ENCODE measurements at regions not wholly inside any gene's neighbourhood (a gene's known extent, or its start where the extent isn't known, plus 50 kb on each side); places are given as distances from the start of the nearest gene placed in this dataset.
A peak's percentile ranks its signal among the peaks of the same experiment; 100 is the strongest.

- Mint-ChIP-seq H3K4me1 (ENCODE audit: low read depth) (peaks cover 29% of the 10 kb centered on the region), H3K27ac (no peak overlapping the region), H3K36me3 (ENCODE audit: low read depth) (peaks cover 8% of the 10 kb centered on the region), H3K9me3 (no peaks in the 10 kb centered on the region), H3K4me3 (no peak overlapping the region), H3K27me3 (ENCODE audit: low read depth) (peaks cover 58% of the 10 kb centered on the region)
These were observed 128.2 kb upstream of the C11orf58 start for GRCh38 chr11:16610213-16610737.

GRCh38 chr11:16609769-16610168 lies 128.7 kb upstream of the C11orf58 start:
- H3K4me3 Mint-ChIP-seq, result no peak overlapping the region
- H3K4me1 Mint-ChIP-seq (ENCODE audit: low read depth), result peaks cover 29% of the 10 kb centered on the region
- peaks cover 8% of the 10 kb centered on the region for H3K36me3 Mint-ChIP-seq (ENCODE audit: low read depth)
- no peaks in the 10 kb centered on the region for H3K9me3 Mint-ChIP-seq
- no peak overlapping the region for H3K27ac Mint-ChIP-seq
- H3K27me3 Mint-ChIP-seq (ENCODE audit: low read depth), result peaks cover 56% of the 10 kb centered on the region

- Mint-ChIP-seq H3K4me3 (no peak overlapping the region), H3K27ac (no peak overlapping the region), H3K36me3 (ENCODE audit: low read depth) (peaks cover 8% of the 10 kb centered on the region), H3K9me3 (no peaks in the 10 kb centered on the region), H3K4me1 (ENCODE audit: low read depth) (peaks cover 15% of the 10 kb centered on the region), H3K27me3 (ENCODE audit: low read depth) (peaks cover 57% of the 10 kb centered on the region)
These were observed 130.5 kb upstream of the C11orf58 start for GRCh38 chr11:16607675-16608644.

- peaks cover 10% of the 10 kb centered on the region for H3K4me1 Mint-ChIP-seq (ENCODE audit: low read depth)
- H3K9me3 Mint-ChIP-seq, result no peaks in the 10 kb centered on the region
- H3K27me3 Mint-ChIP-seq (ENCODE audit: low read depth), result peaks cover 57% of the 10 kb centered on the region
- H3K27ac Mint-ChIP-seq, result peak overlapping the region; percentile 89
- H3K4me3 Mint-ChIP-seq, result peak overlapping the region; percentile 76
- H3K36me3 Mint-ChIP-seq (ENCODE audit: low read depth), result peaks cover 8% of the 10 kb centered on the region
These were observed 131.4 kb upstream of the C11orf58 start for GRCh38 chr11:16606784-16607674.

GRCh38 chr11:16605894-16606783 lies 132.3 kb upstream of the C11orf58 start:
- Mint-ChIP-seq H3K9me3 (no peaks in the 10 kb centered on the region), H3K4me3 (peak overlapping the region; percentile 76), H3K27me3 (ENCODE audit: low read depth) (peaks cover 53% of the 10 kb centered on the region), H3K4me1 (ENCODE audit: low read depth) (peaks cover 8% of the 10 kb centered on the region), H3K36me3 (ENCODE audit: low read depth) (peaks cover 6% of the 10 kb centered on the region), H3K27ac (peak overlapping the region; percentile 89)

GRCh38 chr11:16605389-16605893 lies 133.0 kb upstream of the C11orf58 start:
- H3K9me3 Mint-ChIP-seq, result no peaks in the 10 kb centered on the region
- peaks cover 6% of the 10 kb centered on the region for H3K36me3 Mint-ChIP-seq (ENCODE audit: low read depth)
- H3K4me3 Mint-ChIP-seq, result peak overlapping the region; percentile 76
- H3K27ac Mint-ChIP-seq, result no peak overlapping the region
- peaks cover 57% of the 10 kb centered on the region for H3K27me3 Mint-ChIP-seq (ENCODE audit: low read depth)
- H3K4me1 Mint-ChIP-seq (ENCODE audit: low read depth), result peaks cover 8% of the 10 kb centered on the region

GRCh38 chr11:16604794-16605388 lies 133.6 kb upstream of the C11orf58 start:
- peak overlapping the region; percentile 25 for H3K4me3 Mint-ChIP-seq
- H3K27me3 Mint-ChIP-seq (ENCODE audit: low read depth), result peaks cover 61% of the 10 kb centered on the region
- H3K4me1 Mint-ChIP-seq (ENCODE audit: low read depth), result peaks cover 8% of the 10 kb centered on the region
- H3K27ac Mint-ChIP-seq, result peak overlapping the region; percentile 55
- H3K36me3 Mint-ChIP-seq (ENCODE audit: low read depth), result peaks cover 6% of the 10 kb centered on the region
- no peaks in the 10 kb centered on the region for H3K9me3 Mint-ChIP-seq

- peak overlapping the region; percentile 55 for H3K27ac Mint-ChIP-seq
- peaks cover 62% of the 10 kb centered on the region for H3K27me3 Mint-ChIP-seq (ENCODE audit: low read depth)
- H3K9me3 Mint-ChIP-seq, result no peaks in the 10 kb centered on the region
- H3K36me3 Mint-ChIP-seq (ENCODE audit: low read depth), result peaks cover 6% of the 10 kb centered on the region
- peaks cover 8% of the 10 kb centered on the region for H3K4me1 Mint-ChIP-seq (ENCODE audit: low read depth)
- peak overlapping the region; percentile 12 for H3K4me3 Mint-ChIP-seq
These were observed 134.3 kb upstream of the C11orf58 start for GRCh38 chr11:16603890-16604793.

GRCh38 chr11:16603245-16603644 lies 135.2 kb upstream of the C11orf58 start:
- H3K9me3 Mint-ChIP-seq, result no peaks in the 10 kb centered on the region
- no peak overlapping the region for H3K4me3 Mint-ChIP-seq
- H3K27me3 Mint-ChIP-seq (ENCODE audit: low read depth), result peaks cover 69% of the 10 kb centered on the region

GRCh38 chr11:16598906-16599305 lies 139.5 kb upstream of the C11orf58 start:
- Mint-ChIP-seq H3K4me1 (ENCODE audit: low read depth) (no peaks in the 10 kb centered on the region), H3K27me3 (ENCODE audit: low read depth) (peaks cover 46% of the 10 kb centered on the region), H3K4me3 (no peak overlapping the region)

More at GRCh38 chr11:16603245-16603644, 135.2 kb upstream of the C11orf58 start:
- Mint-ChIP-seq H3K27ac (no peak overlapping the region), H3K4me1 (ENCODE audit: low read depth) (peaks cover 8% of the 10 kb centered on the region), H3K36me3 (ENCODE audit: low read depth) (peaks cover 6% of the 10 kb centered on the region)

GRCh38 chr11:16598032-16598431 lies 140.4 kb upstream of the C11orf58 start:
- no peak overlapping the region for H3K4me3 Mint-ChIP-seq
- no peaks in the 10 kb centered on the region for H3K9me3 Mint-ChIP-seq
- H3K36me3 Mint-ChIP-seq (ENCODE audit: low read depth), result no peaks in the 10 kb centered on the region
- peaks cover 37% of the 10 kb centered on the region for H3K27me3 Mint-ChIP-seq (ENCODE audit: low read depth)
- H3K27ac Mint-ChIP-seq, result no peak overlapping the region
- H3K4me1 Mint-ChIP-seq (ENCODE audit: low read depth), result no peaks in the 10 kb centered on the region

More at GRCh38 chr11:16598906-16599305, 139.5 kb upstream of the C11orf58 start:
- Mint-ChIP-seq H3K9me3 (no peaks in the 10 kb centered on the region), H3K36me3 (ENCODE audit: low read depth) (no peaks in the 10 kb centered on the region), H3K27ac (no peak overlapping the region)

- Mint-ChIP-seq H3K27me3 (ENCODE audit: low read depth) (peaks cover 23% of the 10 kb centered on the region), H3K27ac (no peak overlapping the region), H3K4me3 (no peak overlapping the region), H3K36me3 (ENCODE audit: low read depth) (no peaks in the 10 kb centered on the region), H3K4me1 (ENCODE audit: low read depth) (no peaks in the 10 kb centered on the region), H3K9me3 (no peaks in the 10 kb centered on the region)
These were observed 142.2 kb upstream of the C11orf58 start for GRCh38 chr11:16596231-16596630.

All from T-helper 1 cell treated with Interleukin-12 subunit alpha and Interleukin-12 subunit beta and Interleukin-4 antibody, amounts not matched to agents 30 μg/mL and 1 μg/mL, for 36 hours (primary cell).